Pancreas (tissue), 10 donors: ENCODE measurements at regions not wholly inside any gene's neighbourhood (a gene's known extent, or its start where the extent isn't known, plus 50 kb on each side); places are given as distances from the start of the nearest gene placed in this dataset.

ENCODE experiments used
- ATAC-seq, 4 donors: fragments of 200-7000 bp; cut with Tn5 transposase; one replicate each; pipeline versions ENCODE4 v1.8.0 to v1.9.1; 2020; ENCODE audit warnings: mild to moderate bottlenecking in 4 of 4, moderate library complexity in 4 of 4
- DNase-seq, 6 donors: peaks; one replicate each; pipeline ENCODE4 v3.0.0-alpha.2; 2020
- FAIRE-seq: peaks from 2 replicates; lab custom pipeline; 2012; peaks lifted over from hg19 to GRCh38; lab: Jason Lieb, UNC
- H3K27ac ChIP-seq, 4 donors: fragments of 200-600 bp; sonication (generic); 1 replicate in 3 of 4; 2 replicates in 1 of 4; pipeline versions ENCODE4 v1.5.0 to v1.8.0; 2020
- H3K27me3 ChIP-seq, 4 donors: fragments of 200-600 bp; one replicate each; pipeline ENCODE4 v1.8.0; 2021
- H3K36me3 ChIP-seq, 3 donors: fragments of 200-600 bp; sonication (generic) in 1 of 3; one replicate each; pipeline versions ENCODE4 v1.5.0 to v1.8.0; 2020 to 2021
- H3K4me1 ChIP-seq, 3 donors: fragments of 200-600 bp; one replicate each; pipeline ENCODE4 v1.8.0; 2021
- H3K4me3 ChIP-seq, 4 donors: fragments of 200-600 bp; sonication (generic) in 2 of 4; one replicate each; pipeline versions ENCODE4 v1.5.0 to v1.8.0; 2020 to 2021
- H3K9me3 ChIP-seq, 4 donors: fragments of 200-600 bp; one replicate each; pipeline ENCODE4 v1.8.0; 2021
- WGBS, 2 donors: extraction: QIAGEN DNeasy Blood & Tissue Kit; methylation state at CpG; one replicate each; pipeline ENCODE4 v1.1.7; 2013; 5-methylcytosine and 5-hydroxymethylcytosine counted together
- intact Hi-C, 3 donors: fragments of 100-400 bp; cut with DNase I; formaldehyde crosslinking; loops; one replicate each; pipeline versions ENCODE4 v1.11.1 to v1.14.2; 2022
- TF ChIP-seq, protein P1 (sequence below), 4 donors: fragments of 200-600 bp; sonication (generic) in 3 of 4; IDR thresholded peaks; one replicate each; pipeline versions ENCODE4 v1.5.0 to v1.8.0; 2021; ENCODE audit warnings: antibody characterized with exemption in 4 of 4
- donor health status: healthy with polysubstance abuse.
- donor health status: DM: no; HTN: no; CAD: no; lungs with moderate emphysema.
- donor health status: DM: no; HTN: no; CAD: no.
- donor health status: control.
- donor health status: control.
- donor health status: Bipolar disorder and iron deficiency.
- donor health status: DM: yes; HTN: yes; CAD: no.
- donor health status: DM: no; HTN: no; CAD: no.
- donor health status: DM: no; HTN: no; CAD: no.
- donor health status: DM: yes; HTN: yes; CAD: no.

DNA sequence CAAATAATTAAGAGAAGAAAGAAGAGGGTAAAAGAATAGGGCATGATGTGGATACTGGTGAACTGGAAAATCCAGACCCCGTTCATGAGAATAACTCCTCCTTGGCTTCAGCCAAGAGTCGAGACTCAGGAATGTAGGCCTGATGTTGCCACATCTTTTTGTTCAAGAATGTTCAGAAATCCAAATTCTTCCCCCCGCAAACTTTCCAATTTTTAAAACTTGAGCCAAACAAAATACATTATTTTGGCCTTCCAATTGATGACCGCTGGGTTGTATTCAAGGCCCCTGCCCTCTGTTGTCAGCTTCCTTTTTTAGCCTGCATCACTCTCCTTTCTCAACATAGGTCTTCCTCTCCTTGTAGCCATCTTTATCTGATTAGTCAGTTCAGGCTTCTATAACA is 106.1 kb downstream of the TNFAIP3 start:
- no peak for DNase-seq
- no peaks in the 10 kb centered on the region for H3K4me1 ChIP-seq
- TF ChIP-seq, protein P1, sequence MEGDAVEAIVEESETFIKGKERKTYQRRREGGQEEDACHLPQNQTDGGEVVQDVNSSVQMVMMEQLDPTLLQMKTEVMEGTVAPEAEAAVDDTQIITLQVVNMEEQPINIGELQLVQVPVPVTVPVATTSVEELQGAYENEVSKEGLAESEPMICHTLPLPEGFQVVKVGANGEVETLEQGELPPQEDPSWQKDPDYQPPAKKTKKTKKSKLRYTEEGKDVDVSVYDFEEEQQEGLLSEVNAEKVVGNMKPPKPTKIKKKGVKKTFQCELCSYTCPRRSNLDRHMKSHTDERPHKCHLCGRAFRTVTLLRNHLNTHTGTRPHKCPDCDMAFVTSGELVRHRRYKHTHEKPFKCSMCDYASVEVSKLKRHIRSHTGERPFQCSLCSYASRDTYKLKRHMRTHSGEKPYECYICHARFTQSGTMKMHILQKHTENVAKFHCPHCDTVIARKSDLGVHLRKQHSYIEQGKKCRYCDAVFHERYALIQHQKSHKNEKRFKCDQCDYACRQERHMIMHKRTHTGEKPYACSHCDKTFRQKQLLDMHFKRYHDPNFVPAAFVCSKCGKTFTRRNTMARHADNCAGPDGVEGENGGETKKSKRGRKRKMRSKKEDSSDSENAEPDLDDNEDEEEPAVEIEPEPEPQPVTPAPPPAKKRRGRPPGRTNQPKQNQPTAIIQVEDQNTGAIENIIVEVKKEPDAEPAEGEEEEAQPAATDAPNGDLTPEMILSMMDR (IDR thresholded peaks at IDR 0.05), result no peak
- no peaks in the 10 kb centered on the region for H3K27me3 ChIP-seq
- no peak overlapping the region for H3K27ac ChIP-seq
- H3K4me3 ChIP-seq, result no peak overlapping the region
- 89 to 96% methylated on average over 4 of the region's 4 CpGs for WGBS, 2 donors
- intact Hi-C loops, result no loop called here
- FAIRE-seq, result no peak
- H3K9me3 ChIP-seq, result no peaks in the 10 kb centered on the region
- no peak for ATAC-seq
- no peaks in the 10 kb centered on the region for H3K36me3 ChIP-seq

DNA sequence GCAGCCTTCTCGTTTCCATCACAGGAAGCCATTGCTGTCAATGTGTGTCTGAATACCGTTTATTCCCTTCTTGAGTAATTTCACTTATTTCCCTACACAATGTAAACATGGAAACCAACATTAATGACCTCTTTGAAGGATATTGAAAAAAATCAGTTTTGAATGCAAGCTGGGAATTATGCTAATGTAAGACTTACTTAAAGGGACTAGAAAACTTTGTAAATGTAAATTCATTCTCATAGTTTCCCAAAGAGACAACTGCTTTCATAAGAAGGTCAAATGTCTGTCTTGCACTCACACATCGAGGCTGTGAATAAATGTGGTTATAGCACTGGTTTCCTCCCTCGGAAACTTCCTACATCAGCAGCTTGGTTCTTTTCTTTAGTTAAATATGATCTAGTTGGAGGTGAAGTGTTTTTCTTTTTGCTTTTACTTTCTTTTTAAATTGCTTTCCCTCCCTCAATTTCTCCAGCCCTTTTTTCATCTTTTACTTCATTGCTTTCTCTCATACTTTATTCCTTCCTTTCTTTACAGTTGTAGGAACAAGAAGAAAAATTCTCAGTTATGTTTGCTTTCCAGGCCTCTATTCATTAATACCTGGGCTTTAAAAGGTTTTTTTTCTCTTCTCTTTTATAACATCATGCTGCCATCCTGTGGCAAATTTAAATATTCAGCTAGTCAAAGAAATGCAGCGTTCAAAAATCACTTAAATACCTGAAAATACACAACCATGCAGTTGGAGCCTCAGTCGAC is 108.3 kb downstream of the TNFAIP3 start:
- Histone ChIP-seq H3K4me3 (no peak overlapping the region), H3K4me1 (no peaks in the 10 kb centered on the region), H3K36me3 (no peaks in the 10 kb centered on the region), H3K27me3 (no peaks in the 10 kb centered on the region), H3K9me3 (no peaks in the 10 kb centered on the region), H3K27ac (no peak overlapping the region)
- DNase-seq, result no peak
- peak in 3 of 4 donors; percentile 24 to 57 (median 54) for ATAC-seq
- no peak for FAIRE-seq
- intact Hi-C loops, result no loop called here
- 42 to 44% methylated on average over 6 of the region's 6 CpGs for WGBS, 2 donors
- TF ChIP-seq, protein P1 (IDR thresholded peaks at IDR 0.05), result no peak

DNA sequence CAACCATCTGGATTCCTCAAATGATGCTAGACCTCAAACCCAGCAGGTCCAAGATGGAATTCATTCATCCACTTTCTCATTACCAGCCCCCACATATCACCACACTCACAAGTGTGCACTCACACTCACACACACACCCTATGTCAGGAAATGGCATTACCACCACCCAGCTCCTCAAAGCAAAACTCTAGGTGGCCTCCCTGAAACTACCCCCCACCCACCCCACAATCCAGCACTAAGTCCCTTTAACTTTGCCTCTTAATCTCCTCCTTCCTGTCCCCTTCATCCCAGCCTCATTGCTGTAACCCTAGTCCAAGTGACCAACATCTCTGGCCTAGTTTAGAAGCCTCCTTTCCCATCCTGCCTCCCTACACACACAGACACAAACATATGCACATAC is 109.4 kb downstream of the TNFAIP3 start:
- Histone ChIP-seq H3K9me3 (no peaks in the 10 kb centered on the region), H3K36me3 (no peaks in the 10 kb centered on the region), H3K4me1 (no peaks in the 10 kb centered on the region), H3K4me3 (no peak overlapping the region), H3K27ac (no peak overlapping the region), H3K27me3 (no peaks in the 10 kb centered on the region)
- no peak for FAIRE-seq
- intact Hi-C loops, result no loop called here
- ATAC-seq, result no peak
- no peak for DNase-seq
- TF ChIP-seq, protein P1 (IDR thresholded peaks at IDR 0.05), result no peak

DNA sequence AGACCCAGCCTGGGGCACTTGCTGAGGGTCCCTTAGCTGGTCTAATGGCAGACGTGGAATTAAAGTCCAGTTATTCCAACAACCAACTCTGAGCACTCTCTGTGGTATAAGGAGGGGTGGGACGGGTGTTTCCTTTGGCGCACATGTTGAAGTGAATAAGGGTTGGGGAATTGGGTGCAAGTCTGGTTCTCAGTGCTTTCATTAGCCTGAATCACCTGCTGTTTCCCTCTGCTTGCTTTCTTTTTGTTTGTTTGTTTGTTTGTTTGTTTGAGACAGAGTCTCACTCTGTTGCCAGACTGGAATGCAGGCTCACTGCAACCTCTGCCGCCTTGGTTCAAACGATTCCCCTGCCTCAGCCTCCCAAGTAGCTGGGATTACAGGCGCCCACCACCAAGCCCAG is 110.1 kb downstream of the TNFAIP3 start:
- no peak for DNase-seq
- TF ChIP-seq, protein P1 (IDR thresholded peaks at IDR 0.05), result no peak
- intact Hi-C loops, result no loop called here
- Histone ChIP-seq H3K4me3 (no peak overlapping the region), H3K27ac (no peak overlapping the region), H3K27me3 (no peaks in the 10 kb centered on the region), H3K9me3 (no peaks in the 10 kb centered on the region), H3K36me3 (no peaks in the 10 kb centered on the region), H3K4me1 (no peaks in the 10 kb centered on the region)
- WGBS, 2 donors, result 67 to 82% methylated on average over 6 of the region's 6 CpGs
- FAIRE-seq, result no peak
- no peak for ATAC-seq

DNA sequence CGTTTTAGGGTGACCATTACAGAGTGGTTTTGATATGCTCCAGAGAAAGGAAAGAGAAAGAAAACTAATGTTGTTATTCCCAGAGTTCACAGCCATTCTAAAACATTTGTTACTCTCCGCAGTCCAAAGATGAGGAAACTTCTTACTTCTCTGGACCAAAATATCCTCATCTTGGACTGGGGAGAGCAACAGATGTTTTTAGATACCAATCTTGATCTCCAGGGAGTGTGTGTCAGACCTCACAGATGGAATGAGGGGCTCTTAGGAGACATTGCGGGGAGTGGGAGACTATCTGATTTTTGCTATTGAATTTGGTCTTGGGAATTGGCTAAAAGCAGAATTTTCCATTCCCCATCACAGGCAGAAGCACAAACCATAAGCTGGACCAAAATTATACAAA is 110.8 kb downstream of the TNFAIP3 start:
- TF ChIP-seq, protein P1 (IDR thresholded peaks at IDR 0.05), result no peak
- 55 to 63% methylated on average over 3 of the region's 3 CpGs for WGBS, 2 donors
- Histone ChIP-seq H3K4me3 (no peak overlapping the region), H3K27ac (no peak overlapping the region), H3K36me3 (no peaks in the 10 kb centered on the region), H3K9me3 (no peaks in the 10 kb centered on the region), H3K4me1 (no peaks in the 10 kb centered on the region), H3K27me3 (no peaks in the 10 kb centered on the region)
- DNase-seq (no peak), FAIRE-seq (no peak), ATAC-seq (no peak)
- intact Hi-C loops, result no loop called here
